Nephron progenitor cell (in vitro differentiated cells): ENCODE measurements at regions not wholly inside any gene's neighbourhood (a gene's known extent, or its start where the extent isn't known, plus 50 kb on each side); places are given as distances from the start of the nearest gene placed in this dataset.

Experiments
- DNase-seq: peaks from one replicate; pipeline ENCODE4 v3.0.0; 2021
- H3K27ac Mint-ChIP-seq: 2 replicates; pipeline ENCODE4 v1.8.0; 2021; ENCODE audit warnings: mild to moderate bottlenecking, moderate library complexity, mixed read lengths
- H3K27me3 Mint-ChIP-seq: 2 replicates; pipeline ENCODE4 v1.8.0; 2021; ENCODE audit warnings: mild to moderate bottlenecking, low read depth, mixed read lengths; ENCODE audit not compliant: poor library complexity
- H3K36me3 Mint-ChIP-seq: 2 replicates; pipeline ENCODE4 v1.8.0; 2021; ENCODE audit warnings: low read depth, mixed read lengths
- H3K4me1 Mint-ChIP-seq: 2 replicates; pipeline ENCODE4 v1.8.0; 2021; ENCODE audit warnings: mixed read lengths
- H3K4me3 Mint-ChIP-seq: 2 replicates; pipeline ENCODE4 v1.8.0; 2021; ENCODE audit warnings: mild to moderate bottlenecking, moderate library complexity, mixed read lengths
- H3K9me3 Mint-ChIP-seq: 2 replicates; pipeline ENCODE4 v1.8.0; 2021; ENCODE audit warnings: mild to moderate bottlenecking, moderate library complexity, mixed read lengths
- CTCF ChIP-seq: fragments of 200-600 bp; sonication (generic); IDR thresholded peaks from 2 replicates; pipeline ENCODE4 v1.5.0; 2021; ENCODE audit warnings: antibody characterized with exemption

- H3K4me1 Mint-ChIP-seq: peaks cover 14% of the 10 kb centered on the region
Observed at GRCh38 chr13:31627097-31627845, 112.1 kb upstream of the RXFP2 start.

GRCh38 chr13:31629085-31629780 is 110.1 kb upstream of the RXFP2 start:
- H3K4me3 Mint-ChIP-seq: no peak overlapping the region
- no peak for TF ChIP-seq CTCF
- H3K27me3 Mint-ChIP-seq: no peaks in the 10 kb centered on the region
- peaks cover 4% of the 10 kb centered on the region for H3K4me1 Mint-ChIP-seq
- H3K27ac Mint-ChIP-seq: no peak overlapping the region
- peaks cover 19% of the 10 kb centered on the region for H3K9me3 Mint-ChIP-seq
- no peak for DNase-seq
- peaks cover 5% of the 10 kb centered on the region for H3K36me3 Mint-ChIP-seq

More at GRCh38 chr13:31627097-31627845, 112.1 kb upstream of the RXFP2 start:
- H3K4me3 Mint-ChIP-seq: no peak overlapping the region
- peaks cover 4% of the 10 kb centered on the region for H3K9me3 Mint-ChIP-seq
- TF ChIP-seq CTCF: no peak
- no peak overlapping the region for H3K27ac Mint-ChIP-seq
- no peaks in the 10 kb centered on the region for H3K27me3 Mint-ChIP-seq
- no peaks in the 10 kb centered on the region for H3K36me3 Mint-ChIP-seq
- no peak for DNase-seq

- no peaks in the 10 kb centered on the region for H3K4me1 Mint-ChIP-seq
- H3K27ac Mint-ChIP-seq: no peak overlapping the region
- peaks cover 5% of the 10 kb centered on the region for H3K36me3 Mint-ChIP-seq
Observed at GRCh38 chr13:31631071-31631470, 108.3 kb upstream of the RXFP2 start.

GRCh38 chr13:31631746-31632145 is 107.6 kb upstream of the RXFP2 start:
- H3K27ac Mint-ChIP-seq: no peak overlapping the region
- H3K4me3 Mint-ChIP-seq: no peak overlapping the region
- no peaks in the 10 kb centered on the region for H3K4me1 Mint-ChIP-seq
- peaks cover 37% of the 10 kb centered on the region for H3K9me3 Mint-ChIP-seq
- TF ChIP-seq CTCF: no peak
- H3K27me3 Mint-ChIP-seq: no peaks in the 10 kb centered on the region
- H3K36me3 Mint-ChIP-seq: peaks cover 6% of the 10 kb centered on the region
- no peak for DNase-seq

More at GRCh38 chr13:31631071-31631470, 108.3 kb upstream of the RXFP2 start:
- TF ChIP-seq CTCF: no peak
- Mint-ChIP-seq H3K4me3 (no peak overlapping the region), H3K27me3 (no peaks in the 10 kb centered on the region), H3K9me3 (peaks cover 31% of the 10 kb centered on the region)
- no peak for DNase-seq

- TF ChIP-seq CTCF: no peak
- Mint-ChIP-seq H3K4me1 (no peaks in the 10 kb centered on the region), H3K27me3 (no peaks in the 10 kb centered on the region), H3K36me3 (peaks cover 6% of the 10 kb centered on the region), H3K9me3 (peaks cover 70% of the 10 kb centered on the region), H3K27ac (no peak overlapping the region), H3K4me3 (no peak overlapping the region)
- no peak for DNase-seq
Observed at GRCh38 chr13:31638577-31638976, 100.7 kb upstream of the RXFP2 start.
